ENCODE measurements at regions not wholly inside any gene's neighbourhood (a gene's known extent, or its start where the extent isn't known, plus 50 kb on each side); places are given as distances from the start of the nearest gene placed in this dataset.
"Not testable (repeated sequence)": the region's sequence is repeated elsewhere in the genome, so short reads cannot be mapped to it uniquely, and the experiment has no call there.

DNA sequence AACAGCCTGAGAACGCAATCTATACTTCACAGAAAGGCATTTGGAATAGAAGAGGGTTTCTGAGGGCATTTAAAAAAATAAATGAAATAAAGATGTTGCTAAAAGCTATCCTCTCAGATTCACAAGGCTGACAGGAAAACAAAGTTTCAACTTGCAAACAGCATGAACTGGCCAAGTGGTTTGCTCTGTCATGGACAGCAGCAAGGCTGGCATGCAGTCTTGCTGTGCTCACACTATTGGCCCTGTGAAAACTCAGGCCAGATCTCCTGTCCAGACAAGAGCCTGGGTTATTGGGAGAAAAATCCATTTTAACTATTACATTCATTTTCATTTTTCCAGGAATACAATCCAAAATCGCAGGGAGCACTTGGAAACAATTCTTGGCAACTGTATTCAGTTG is 506.2 kb upstream of the SLC35B3 start:
- no peak for DNase-seq

DNA sequence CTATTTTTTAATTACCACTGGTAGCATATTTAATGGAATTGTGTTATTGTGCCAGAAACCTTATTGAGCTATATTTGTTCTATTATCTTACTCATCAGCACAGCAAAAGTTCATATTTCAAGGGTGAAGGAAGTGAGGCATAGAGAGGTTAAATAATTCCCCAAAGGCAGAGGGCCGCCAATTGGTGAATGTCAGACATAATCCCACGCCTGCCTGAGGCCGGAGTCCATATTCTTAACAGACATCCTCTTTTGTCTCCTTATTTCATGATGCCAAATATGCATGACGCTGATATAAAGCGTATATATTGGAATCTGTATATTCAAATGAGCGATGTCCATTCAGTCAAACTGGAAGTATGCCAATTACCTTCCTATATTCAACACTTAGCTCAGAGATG is 505.0 kb upstream of the SLC35B3 start:
- DNase-seq: no peak

DNA sequence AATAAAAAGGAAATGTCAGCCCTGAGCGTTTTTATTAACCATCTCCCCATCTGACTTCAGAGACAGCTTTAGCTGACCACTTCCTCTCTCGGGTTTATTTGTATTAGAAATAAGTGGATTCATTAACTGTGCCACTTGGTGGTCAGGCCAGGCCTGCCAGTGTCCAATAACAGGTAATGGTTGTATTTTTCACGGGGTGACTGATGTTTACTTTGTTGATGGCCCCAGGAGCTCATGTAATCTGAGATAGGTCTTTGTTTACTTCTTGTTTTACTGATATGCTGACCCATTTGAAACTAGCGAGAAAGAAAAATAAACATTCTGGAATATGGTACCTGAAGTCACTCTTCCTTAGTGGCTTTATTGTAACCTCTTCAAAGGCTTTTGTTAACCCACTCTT is 504.3 kb upstream of the SLC35B3 start:
- DNase-seq: peak; percentile 51

DNA sequence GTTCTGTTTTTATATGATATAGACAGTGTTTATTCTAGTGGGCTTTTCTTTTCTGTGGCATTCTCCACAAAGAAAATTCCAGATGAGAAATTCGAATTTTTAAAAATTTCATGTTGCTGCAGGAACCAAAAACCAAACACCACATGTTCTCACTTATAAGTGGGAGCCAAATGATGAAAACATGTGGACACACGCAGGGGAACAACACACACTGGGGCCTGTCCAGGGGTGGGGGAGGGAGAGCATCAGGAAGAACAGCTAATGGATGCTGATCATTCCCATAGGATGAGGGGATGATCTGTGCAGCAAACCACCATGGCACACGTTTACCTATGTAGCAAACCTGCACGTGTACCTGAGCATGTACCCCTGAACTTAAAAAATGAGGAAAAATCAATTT is 499.0 kb upstream of the SLC35B3 start:
- DNase-seq: no peak

DNA sequence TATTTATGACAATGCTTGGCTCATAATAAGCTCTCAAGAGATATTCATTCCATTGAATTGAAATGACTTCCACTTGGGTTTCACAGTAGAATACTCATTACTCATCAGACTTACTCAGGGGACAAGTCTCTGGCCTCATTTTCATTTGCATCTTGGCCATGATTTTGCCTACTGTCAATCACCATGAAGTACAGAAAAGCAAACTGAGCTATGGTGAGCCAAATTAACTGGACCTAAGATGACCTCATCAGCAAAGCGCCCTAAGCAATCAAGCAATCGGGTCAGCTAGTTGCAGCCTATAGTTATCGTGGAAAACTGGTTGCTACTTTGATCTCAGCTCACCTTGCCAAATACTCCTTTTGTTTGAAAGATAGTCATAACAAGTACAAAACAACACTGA is 494.7 kb upstream of the SLC35B3 start:
- DNase-seq: no peak

DNA sequence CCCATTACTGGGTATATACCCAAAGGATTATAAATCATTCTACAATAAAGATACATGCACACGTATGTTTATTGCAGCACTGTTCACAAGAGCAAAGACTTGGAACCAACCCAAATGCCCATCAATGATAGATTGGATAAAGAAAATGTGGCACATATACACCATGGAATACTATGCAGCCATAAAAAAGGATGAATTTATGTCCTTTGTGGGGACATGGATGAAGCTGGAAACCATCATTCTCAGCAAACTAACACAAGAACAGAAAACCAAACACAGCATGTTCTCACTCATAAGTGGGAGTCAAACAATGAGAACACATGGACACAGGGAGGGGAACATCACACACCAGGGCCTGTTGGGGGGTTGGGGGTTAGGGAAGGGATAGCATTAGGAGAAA is 484.9 kb upstream of the SLC35B3 start:
- not testable (repeated sequence) for DNase-seq

DNA sequence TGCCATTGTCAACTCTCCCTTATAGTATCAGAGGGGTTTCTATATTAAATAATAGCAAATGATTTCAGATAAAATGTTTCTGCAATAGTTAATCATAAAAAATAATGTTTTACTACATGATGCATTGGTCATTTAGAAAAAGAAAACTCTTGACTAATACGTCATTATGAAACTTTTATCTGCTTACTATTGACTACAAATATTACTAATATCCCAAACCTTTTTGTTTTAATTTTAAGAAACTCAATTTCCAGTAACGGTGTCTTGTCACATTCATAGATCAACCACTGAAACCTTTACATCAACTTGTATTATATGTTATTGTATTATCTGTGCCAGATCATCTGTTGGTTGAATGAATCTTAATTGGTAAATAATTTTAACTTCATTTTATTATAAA is 482.9 kb upstream of the SLC35B3 start:
- DNase-seq: no peak

DNA sequence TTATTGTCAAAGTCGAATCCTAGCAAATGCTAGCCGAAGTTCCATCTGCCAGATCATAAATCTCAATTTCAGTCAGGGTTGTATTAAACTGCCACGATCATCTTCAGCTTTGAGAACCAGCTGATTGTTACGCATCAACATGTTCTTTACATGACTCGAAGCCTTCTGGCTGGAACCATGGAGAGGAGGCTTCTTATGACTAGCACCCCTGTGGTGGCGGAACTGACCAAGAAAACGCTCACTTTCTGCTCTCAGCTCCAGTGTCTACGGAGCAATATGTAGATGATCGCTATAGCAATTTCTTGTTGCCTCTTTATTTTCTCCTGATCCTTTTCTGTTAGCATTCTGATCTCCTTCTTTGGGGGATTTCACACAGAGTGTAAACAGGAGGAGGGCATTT is 479.4 kb upstream of the SLC35B3 start:
- no peak for DNase-seq

DNA sequence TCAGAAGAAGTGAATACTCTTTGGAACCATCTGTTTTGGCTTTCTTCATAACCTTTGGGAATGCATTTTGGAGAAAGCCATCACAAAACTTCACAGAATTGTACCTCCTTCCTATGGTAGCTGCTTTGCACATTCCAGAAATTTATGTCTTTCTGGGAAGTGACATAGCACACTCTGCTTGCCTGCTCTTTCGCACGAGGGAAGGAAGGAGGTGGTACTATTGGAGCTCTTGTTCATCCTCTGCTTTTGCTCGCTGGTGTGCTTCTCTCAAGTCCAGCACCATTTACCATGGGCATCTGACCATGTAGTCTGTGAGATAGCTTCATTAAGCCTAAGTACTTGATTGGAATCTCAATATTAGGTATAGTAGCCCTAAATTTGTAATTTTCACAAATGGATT is 473.3 kb upstream of the SLC35B3 start:
- no peak for DNase-seq

DNA sequence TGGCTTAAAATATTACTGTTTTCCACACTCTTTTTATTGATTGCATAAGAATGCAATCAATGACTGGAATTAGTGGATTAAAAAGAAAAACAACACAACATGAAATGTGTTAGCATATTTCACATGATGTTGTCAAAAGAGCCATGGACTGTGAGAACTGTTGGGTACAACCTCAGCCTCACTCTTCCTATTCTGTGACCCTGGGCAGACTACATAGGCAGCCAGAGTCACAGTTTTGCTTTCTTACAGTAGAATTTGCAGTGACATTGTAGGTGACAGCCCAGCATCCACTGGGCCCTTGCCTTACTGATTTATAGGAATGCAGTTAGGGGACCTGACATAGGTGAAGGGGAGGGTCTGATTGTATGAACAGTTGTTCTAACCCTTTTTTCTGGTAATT is 471.4 kb upstream of the SLC35B3 start:
- no peak for DNase-seq

DNA sequence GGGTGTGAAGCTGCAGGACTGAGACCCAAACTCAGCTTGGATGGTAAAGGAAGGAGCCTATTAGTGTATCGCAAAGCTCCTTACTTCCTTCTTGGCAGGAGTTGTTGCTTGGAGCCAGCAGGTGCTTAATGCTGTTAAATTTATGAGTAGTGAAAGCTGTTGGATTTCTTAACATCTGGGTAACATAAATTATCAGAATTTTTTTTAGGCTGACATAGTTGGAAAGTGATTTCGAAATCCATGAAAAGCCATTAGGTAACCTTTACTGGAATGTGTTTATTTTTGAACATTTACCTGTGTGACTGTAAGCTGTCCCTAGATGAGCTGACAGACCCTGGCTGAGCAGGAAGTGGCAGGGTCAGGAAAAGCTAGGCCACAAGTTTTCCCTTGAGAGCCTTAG is 470.4 kb upstream of the SLC35B3 start:
- DNase-seq: no peak

DNA sequence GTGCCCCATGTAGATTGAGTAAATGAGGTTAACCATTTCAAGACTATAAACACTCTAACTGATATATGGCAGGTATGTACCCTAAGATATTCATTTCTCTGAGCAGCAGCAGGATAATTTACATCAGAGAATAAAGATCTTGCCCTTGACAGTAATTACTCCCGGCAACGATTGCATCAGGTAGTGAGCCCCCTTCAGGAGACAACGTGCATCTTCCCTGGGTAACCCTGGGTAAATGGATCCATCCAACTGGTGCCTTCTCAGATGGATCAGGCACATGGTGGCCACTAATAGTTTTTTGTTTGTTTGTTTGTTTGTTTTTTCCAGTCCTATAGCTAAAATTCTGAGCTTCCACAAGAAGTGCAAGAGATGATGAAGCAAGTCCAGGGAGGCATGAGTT is 469.4 kb upstream of the SLC35B3 start:
- DNase-seq: no peak

DNA sequence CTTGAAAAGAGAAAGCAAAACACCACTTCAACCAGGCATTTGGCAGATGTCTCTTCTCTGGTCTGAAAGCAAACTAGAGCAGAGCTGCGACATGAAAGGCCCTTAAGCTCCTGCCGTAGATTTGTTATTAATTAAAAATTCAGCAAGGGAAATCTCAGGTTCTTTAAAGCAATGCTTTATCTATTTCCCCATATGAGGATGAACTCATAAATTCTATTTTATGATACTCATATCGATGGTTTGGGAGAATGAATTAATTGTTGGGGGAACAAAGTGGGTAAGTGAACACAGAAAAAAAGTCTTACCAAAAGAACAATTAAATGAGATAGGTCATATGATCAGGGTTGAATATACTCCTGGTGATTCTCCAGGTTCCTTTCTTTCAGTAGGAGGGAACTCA is 464.7 kb upstream of the SLC35B3 start:
- no peak for DNase-seq

DNA sequence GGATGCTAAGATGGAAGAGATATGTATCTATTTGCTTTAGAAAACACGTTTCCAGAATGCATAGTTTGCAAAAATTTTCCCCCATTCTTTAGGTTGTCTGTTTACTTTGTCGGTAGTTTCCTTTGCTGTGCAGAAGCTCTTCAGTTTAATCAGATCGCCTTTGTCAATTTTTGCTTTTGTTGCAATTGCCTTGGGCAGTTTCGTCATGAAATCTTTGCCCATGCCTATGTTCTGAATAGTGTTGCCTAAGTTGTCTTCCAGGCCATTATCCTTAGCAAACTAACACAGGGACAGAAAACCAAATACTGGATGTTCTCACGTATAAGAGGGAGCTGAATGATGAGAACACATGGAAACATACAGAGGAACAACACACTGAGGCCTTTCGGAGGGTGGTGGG is 454.2 kb upstream of the SLC35B3 start:
- no peak for DNase-seq

DNA sequence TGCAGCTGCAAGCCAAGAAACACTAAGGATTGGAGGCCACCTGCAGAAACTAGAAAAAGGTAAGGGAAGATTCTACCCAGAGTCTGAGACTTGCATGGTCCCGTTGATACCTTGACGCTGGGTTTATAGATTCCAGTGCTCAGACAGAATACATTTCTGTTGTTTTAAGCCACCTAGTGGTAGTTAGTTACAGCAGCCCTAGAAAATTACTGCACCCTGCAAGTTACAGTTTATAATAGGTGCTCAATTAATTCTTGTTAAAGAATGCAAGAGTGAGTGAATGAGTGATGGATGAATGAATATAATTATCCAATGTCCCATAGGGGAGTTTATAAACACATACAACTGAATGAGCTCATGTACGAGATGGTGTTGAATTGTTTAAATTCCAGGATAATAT is 453.1 kb upstream of the SLC35B3 start:
- DNase-seq: no peak

DNA sequence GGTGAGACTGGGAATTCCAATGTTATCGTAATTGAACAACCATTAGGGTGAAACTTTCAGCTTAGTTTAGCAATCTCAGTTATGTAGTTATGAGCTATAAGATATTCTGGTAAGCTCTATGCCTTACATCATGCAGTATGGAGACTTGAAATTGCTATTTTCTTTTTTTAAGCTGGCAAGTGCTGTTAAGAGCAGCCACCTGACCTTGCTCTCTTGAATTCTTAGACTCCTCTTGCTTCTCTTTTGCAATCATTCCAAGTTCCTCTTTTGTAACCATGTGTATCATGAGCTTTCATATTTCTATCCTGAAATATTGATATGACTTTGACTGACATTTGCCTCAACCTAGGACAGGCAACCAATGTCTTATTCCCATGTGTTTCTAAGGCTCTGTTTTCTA is 446.3 kb upstream of the SLC35B3 start:
- DNase-seq: no peak

DNA sequence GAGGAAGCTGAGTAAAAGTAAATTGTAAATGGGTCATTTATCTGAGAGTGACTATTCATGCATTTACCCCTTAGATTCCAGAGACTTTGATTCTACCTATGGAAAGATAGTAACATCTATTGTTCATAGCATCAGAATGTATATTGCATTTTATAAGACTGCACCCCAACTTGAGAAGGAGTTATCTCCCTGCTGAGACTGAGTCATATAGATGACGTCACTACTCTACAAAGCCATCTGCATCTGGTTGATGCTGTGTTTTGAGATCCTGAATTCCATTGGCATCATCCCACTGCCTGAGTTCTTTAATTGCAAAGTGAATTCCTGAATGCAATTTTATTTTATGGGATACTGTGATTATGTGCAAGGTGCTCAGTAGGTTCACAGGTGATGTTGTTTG is 444.0 kb upstream of the SLC35B3 start:
- no peak for DNase-seq

DNA sequence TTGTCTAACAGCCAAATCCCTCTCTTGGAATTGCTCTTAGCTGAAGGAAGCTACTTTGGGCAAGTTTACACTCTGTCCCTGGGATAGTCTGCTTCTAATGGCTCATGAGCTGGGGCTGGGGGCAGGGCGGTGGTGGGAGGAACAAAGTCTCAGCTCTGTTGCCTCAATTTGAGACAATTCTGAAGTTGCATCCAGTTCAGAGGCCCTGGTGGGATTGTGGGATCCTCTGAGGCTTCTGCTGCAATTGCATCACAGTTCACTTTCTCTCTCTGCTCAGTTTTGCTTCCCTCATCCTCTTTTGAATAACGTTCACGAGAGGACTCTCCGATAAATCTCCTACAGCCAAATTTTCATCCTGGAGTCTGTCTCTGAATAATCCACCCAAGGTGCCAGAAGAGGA is 440.6 kb upstream of the SLC35B3 start:
- DNase-seq: no peak

DNA sequence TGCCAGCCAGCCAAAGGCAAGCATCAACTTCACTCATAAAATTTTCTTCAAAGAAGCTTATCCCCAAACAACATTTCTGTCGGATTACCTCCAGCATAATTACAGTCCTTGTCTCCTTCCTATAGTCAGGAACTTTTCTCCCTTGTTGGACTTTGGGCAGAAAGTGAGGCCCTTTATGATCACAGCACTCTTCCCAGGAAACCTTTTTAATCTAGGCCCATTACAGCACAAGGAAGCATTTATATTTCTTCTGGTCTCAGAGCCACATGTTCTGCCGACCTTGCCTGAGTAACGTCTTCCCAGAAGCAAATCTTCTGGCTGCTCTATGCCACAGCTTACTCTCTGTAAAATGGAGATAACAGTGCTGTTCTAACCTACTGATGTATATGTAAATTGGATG is 437.2 kb upstream of the SLC35B3 start:
- no peak for DNase-seq

DNA sequence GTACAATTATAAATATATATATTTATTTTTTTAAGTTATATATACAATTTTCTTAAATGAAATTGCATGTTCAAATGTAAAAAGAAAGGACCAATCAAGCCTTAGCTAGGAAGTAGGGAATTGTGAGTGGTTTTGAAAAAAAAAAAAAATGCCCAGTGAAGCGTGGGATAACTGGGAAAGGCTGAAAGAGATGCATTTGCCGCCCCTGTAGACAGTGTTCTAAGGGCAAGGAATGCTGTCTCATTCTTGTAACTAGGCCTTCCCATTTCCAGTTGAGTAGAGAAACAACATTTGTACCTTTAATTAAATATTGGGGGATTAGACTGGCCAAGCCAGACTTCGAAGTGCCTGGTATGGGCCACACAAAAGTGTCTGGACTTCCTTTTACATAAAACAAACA is 430.1 kb upstream of the SLC35B3 start:
- DNase-seq: no peak

DNA sequence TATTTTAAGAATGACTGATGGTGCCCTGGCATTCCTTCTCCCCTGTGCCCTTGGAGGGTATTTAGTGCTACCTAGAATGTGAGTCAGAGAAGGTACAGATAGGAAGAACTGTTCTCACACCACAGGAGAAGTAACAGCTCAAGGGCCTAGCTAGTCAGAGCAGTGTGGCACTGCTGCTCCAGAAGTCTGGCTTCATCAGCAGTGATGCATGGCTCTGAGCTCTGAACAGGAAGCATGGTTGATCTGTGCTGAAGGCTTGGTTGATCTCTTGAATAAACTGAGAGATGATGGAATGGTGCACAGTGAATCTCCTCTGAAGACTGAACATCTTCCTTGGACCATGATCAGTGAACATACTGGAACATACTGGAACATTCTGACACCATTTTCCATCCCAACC is 425.3 kb upstream of the SLC35B3 start:
- no peak for DNase-seq

DNA sequence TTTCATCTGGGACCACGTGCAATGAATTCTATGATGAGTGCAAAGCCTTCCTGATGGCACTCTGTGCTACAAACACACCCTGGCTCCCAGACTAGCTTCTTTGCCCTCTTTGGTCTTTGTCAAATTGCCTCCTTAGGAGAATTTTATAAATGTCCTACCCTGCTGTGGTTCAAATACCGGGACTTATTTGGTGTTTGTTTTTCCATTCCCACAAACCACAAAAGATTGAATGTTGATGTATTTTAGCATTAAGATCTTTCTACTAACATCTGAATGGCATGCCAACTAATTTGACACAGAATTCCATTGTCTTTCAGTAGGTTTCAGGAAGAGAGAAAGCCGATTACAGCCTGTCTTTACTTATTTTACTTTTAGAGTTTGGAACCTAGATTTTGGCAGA is 424.2 kb upstream of the SLC35B3 start:
- no peak for DNase-seq

DNA sequence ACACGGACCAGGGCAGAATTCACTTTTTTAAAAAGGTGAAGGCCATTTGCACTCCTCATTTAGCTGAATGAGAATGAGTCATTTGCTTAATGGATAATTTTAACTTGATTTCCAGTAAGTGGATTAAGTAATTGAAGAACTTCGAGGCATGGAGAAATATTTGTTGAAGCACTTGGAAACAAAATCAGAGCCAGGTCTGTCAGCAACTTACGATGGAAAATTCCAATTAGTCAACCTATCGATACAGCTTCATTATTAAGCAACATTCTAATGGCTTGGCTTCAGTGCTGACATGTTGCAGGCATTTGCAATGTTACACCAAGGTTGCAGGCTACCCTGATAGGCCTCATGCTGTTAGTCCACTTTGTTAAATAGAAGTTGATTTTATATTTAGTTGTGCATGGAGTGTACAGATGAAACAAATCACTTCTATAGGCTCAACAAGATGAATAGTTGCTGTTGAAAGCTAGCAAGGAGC is 423.5 kb upstream of the SLC35B3 start:
- no peak for DNase-seq

DNA sequence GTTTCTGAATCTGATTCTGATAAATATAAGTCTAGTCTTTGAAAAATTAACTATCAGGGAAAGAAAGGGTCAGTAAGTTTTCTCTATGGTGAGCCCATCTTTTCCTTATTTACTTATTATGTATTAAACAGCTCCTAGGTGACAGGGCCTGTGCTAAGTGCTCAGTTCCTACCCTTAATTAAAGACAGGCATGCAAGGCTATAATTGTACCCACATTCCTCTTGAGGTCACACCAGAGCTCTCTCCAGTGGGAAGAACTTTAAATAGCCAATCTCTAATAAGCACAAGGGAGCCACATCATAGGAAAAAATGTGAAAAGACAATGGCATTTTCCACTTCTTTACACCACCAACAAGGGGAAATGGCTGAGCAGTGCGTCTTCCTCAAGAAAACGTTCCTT is 421.8 kb upstream of the SLC35B3 start:
- no peak for DNase-seq

DNA sequence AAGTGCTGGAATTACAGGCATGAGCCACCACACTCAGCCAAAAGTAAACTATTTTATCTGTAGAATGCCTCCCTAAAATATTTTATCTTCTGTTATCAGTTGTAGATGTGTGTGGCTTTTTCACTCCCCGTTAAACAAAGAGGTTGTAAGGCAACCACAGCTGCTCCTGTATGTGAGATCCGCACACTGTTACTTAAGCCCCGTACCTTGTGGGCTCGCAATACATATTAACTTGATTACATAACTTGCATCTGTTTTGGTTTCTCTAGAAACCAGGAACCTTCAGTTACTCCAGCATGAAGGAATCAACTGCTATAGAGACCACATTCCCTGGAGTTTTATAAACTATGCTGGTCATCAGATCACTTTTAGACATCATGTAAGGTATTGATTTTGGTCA is 420.1 kb upstream of the SLC35B3 start:
- DNase-seq: no peak

DNA sequence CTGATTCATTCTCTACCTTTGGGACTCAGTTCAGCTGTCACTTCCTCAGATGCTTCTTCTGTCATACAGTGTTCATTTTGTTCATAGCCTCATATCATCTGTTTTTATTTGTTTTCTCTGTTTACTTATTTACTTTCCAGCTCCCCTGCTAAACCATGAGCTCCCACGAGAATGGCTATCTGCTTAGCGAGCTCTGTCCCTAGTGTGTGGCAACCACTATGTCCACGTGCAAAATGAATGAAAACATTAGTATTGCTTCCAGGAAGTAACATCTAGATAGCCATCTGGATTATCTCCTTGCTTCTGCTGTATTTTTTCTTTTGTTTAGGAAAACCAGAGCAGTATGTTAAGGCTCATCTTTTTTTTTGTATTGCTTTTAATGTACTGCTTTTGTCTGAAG is 417.0 kb upstream of the SLC35B3 start:
- DNase-seq: no peak
